ENCODE measurements at regions not wholly inside any gene's neighbourhood (a gene's known extent, or its start where the extent isn't known, plus 50 kb on each side); places are given as distances from the start of the nearest gene placed in this dataset.

DNA sequence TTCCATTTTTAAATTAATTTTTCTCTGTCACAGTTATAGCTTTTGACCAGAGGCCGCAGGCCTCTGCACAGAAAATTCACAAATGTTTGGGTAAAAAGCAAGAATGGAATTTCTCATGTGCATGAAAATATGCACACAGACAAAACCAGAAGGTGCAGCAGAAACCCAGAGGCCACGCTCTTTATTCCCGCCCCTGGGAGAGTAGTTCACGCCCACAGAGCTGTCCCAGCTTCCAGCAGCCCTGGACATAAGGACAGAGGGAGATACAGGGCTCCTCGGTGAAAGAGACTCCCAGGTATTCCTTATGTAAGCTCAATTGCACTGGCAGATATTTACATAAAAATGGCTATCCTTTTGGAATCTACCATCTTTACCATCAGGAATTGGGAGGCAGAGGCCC is 245.2 kb upstream of the NFE2L3 start:
- TF ChIP-seq EP300 (IDR thresholded peaks at IDR 0.05) (no peak), CTCF (IDR thresholded peaks at IDR 0.05) (no peak)
